COLO668 (cell line): ENCODE measurements at regions not wholly inside any gene's neighbourhood (a gene's known extent, or its start where the extent isn't known, plus 50 kb on each side); places are given as distances from the start of the nearest gene placed in this dataset.

Experiments
- DNase-seq: peaks from one replicate; lab custom pipeline; 2025; ENCODE audit not compliant: unreplicated experiment; lab: John Stamatoyannopoulos, UW

GRCh38 chr21:35128536-35128935 is 79.4 kb upstream of the RUNX1 start:
- no peak for DNase-seq

- DNase-seq = no peak
Observed at GRCh38 chr21:35127851-35128250, 78.7 kb upstream of the RUNX1 start.

- DNase-seq = no peak
Observed at GRCh38 chr21:35127026-35127425, 77.9 kb upstream of the RUNX1 start.

- DNase-seq = peak; percentile 93
Observed at GRCh38 chr21:35120631-35121180, 71.6 kb upstream of the RUNX1 start.

GRCh38 chr21:35119501-35120047 is 70.5 kb upstream of the RUNX1 start:
- no peak for DNase-seq

- DNase-seq = no peak
Observed at GRCh38 chr21:35116777-35117176, 67.7 kb upstream of the RUNX1 start.

- DNase-seq = no peak
Observed at GRCh38 chr21:35113064-35113463, 64.0 kb upstream of the RUNX1 start.

GRCh38 chr21:35111321-35111930 is 62.3 kb upstream of the RUNX1 start:
- DNase-seq = no peak

- DNase-seq = no peak
Observed at GRCh38 chr21:35108887-35109286, 59.8 kb upstream of the RUNX1 start.

GRCh38 chr21:35107520-35107919 is 58.4 kb upstream of the RUNX1 start:
- DNase-seq = no peak

- DNase-seq = no peak
Observed at GRCh38 chr21:35106246-35106835, 57.2 kb upstream of the RUNX1 start.

- no peak for DNase-seq
Observed at GRCh38 chr21:35102488-35103371, 53.6 kb upstream of the RUNX1 start.

GRCh38 chr21:35100349-35100811 is 51.3 kb upstream of the RUNX1 start:
- DNase-seq = no peak

GRCh38 chr21:35099310-35099709 is 50.2 kb upstream of the RUNX1 start:
- DNase-seq = no peak
